Uterus (tissue), 2 donors: ENCODE measurements at regions not wholly inside any gene's neighbourhood (a gene's known extent, or its start where the extent isn't known, plus 50 kb on each side); places are given as distances from the start of the nearest gene placed in this dataset.

Source experiments
- POLR2A ChIP-seq, 2 donors: fragments of 450-650 bp; IDR thresholded peaks; one replicate each; pipeline ENCODE4 v1.6.1; 2016; ENCODE audit warnings: antibody characterized with exemption in 2 of 2, mild to moderate bottlenecking in 1 of 2, moderate library complexity in 1 of 2
- TF ChIP-seq, protein P1 (sequence below), 4 experiments: fragments of 200-600 bp in 2 of 4; fragments of 450-650 bp in 2 of 4; sonication (generic) in 2 of 4; IDR thresholded peaks; one replicate each; pipeline ENCODE4 v1.5.1; 2016 to 2019; ENCODE audit warnings: antibody characterized with exemption in 4 of 4, mild to moderate bottlenecking in 2 of 4, moderate library complexity in 1 of 4

DNA sequence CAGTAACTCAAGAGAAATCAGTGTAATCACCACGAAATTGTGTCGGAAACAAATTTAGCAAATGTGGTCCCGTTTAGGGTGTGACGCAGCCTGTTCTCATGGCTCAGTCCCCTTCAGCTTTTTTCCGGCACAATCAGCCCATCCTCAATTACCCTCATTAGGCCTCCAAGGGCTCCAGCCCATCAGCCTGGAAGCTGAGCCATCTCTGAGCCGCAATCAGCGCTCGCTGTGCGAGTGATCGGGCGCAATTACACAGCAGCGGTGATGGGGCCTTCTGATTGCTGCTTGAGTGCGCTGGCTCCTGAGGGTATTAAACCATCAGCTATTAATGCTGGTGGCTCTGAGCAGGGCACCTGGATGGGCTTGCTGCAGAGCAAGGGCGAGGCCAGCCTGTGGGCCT lies 55.6 kb downstream of the PLXNA1 start:
- TF ChIP-seq, protein P1, sequence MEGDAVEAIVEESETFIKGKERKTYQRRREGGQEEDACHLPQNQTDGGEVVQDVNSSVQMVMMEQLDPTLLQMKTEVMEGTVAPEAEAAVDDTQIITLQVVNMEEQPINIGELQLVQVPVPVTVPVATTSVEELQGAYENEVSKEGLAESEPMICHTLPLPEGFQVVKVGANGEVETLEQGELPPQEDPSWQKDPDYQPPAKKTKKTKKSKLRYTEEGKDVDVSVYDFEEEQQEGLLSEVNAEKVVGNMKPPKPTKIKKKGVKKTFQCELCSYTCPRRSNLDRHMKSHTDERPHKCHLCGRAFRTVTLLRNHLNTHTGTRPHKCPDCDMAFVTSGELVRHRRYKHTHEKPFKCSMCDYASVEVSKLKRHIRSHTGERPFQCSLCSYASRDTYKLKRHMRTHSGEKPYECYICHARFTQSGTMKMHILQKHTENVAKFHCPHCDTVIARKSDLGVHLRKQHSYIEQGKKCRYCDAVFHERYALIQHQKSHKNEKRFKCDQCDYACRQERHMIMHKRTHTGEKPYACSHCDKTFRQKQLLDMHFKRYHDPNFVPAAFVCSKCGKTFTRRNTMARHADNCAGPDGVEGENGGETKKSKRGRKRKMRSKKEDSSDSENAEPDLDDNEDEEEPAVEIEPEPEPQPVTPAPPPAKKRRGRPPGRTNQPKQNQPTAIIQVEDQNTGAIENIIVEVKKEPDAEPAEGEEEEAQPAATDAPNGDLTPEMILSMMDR (IDR thresholded peaks at IDR 0.05), result no peak
- no peak for TF ChIP-seq POLR2A (IDR thresholded peaks at IDR 0.05)
